Stomach (tissue), 4 donors: ENCODE measurements at regions not wholly inside any gene's neighbourhood (a gene's known extent, or its start where the extent isn't known, plus 50 kb on each side); places are given as distances from the start of the nearest gene placed in this dataset.

Experiments
- CTCF ChIP-seq, 7 experiments: fragments of 450-650 bp in 4 of 7; fragments of 200-600 bp in 3 of 7; sonication (generic) in 3 of 7; IDR thresholded peaks; one replicate each; pipeline ENCODE4 v1.5.1; 2016 to 2019; ENCODE audit warnings: antibody characterized with exemption in 7 of 7, control low read depth in 2 of 7, mild to moderate bottlenecking in 1 of 7
- EP300 ChIP-seq: sonication (generic); formaldehyde crosslinking; IDR thresholded peaks from one replicate; pipeline ENCODE4 v1.6.1; 2017; ENCODE audit warnings: antibody characterized with exemption
- POLR2A ChIP-seq, 4 donors: fragments of 450-650 bp; IDR thresholded peaks; one replicate each; pipeline ENCODE4 v1.6.1; 2016; ENCODE audit warnings: antibody characterized with exemption in 4 of 4, control low read depth in 2 of 4, mild to moderate bottlenecking in 1 of 4, moderate library complexity in 1 of 4
- POLR2AphosphoS5 ChIP-seq, 3 donors: sonication (generic); formaldehyde crosslinking; IDR thresholded peaks; one replicate each; pipeline ENCODE4 v1.6.1; 2016; ENCODE audit warnings: antibody characterized with exemption in 3 of 3

DNA sequence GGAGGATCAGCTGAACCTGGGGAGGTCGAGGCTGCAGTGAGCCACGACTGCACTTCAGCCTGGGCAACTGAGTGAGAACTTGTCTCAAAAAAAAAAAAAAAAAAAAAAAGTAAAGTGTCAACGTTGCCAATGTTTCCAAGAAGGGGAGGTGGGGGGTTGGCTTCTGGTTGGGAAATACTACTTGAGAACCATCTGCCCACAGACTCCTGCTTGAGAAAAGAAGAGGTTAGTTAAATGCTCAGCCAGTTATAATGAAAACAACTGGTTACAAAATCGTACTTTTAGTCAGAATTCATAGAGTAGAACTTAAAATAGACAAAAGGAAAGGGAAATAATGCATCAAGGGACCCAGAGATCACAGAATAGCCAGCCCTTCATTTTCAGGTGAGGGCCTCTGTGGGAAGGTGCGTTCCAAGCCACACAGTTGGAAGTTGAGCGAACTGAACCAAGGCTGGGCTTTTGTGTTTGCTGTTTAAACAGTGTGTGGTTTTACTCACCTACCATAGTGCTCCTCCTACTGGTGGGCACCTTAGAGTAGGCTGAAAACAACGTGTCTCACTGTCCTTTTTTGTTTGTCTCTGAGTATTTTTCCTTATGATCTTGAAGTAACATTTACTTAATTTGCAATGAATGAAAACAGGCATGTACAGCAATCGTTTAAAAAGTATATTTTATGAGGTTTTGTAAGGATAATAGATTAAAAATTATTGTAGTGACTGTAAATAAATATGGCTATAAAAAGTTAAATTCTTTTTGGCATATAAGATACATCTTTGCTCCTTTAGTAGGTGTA lies 200.7 kb downstream of the BCAS1 start:
- TF ChIP-seq CTCF (IDR thresholded peaks at IDR 0.05) (peak in 5 of 7 experiments; percentile 68 to 92 (median 76)), POLR2A (IDR thresholded peaks at IDR 0.05) (no peak), EP300 (no peak), POLR2AphosphoS5 (IDR thresholded peaks at IDR 0.05) (peak in 2 of 3 donors; percentile 21 to 73)
